ENCODE measurements at regions not wholly inside any gene's neighbourhood (a gene's known extent, or its start where the extent isn't known, plus 50 kb on each side); places are given as distances from the start of the nearest gene placed in this dataset.

- TF ChIP-seq CTCF (IDR thresholded peaks at IDR 0.05 in 4 of 5, conservative IDR thresholded peaks at IDR 0.05 in 1 of 5) (no peak), POLR2A (IDR thresholded peaks at IDR 0.05) (no peak)
These were observed 293.9 kb upstream of the RBMS3 start for GRCh38 chr3:28986922-28987321.

Measured in gastrocnemius medialis (tissue), 4 donors.